Gastroesophageal sphincter (tissue), 4 donors: ENCODE measurements at regions not wholly inside any gene's neighbourhood (a gene's known extent, or its start where the extent isn't known, plus 50 kb on each side); places are given as distances from the start of the nearest gene placed in this dataset.

Experiments
- ATAC-seq: fragments of 150-250 bp; one replicate; pipeline ENCODE4 v1.9.1; 2016; ENCODE audit warnings: mild to moderate bottlenecking, moderate library complexity
- H3K27ac ChIP-seq, 4 donors: fragments of 200-600 bp; sonication (generic) in 3 of 4; 1 replicate in 3 of 4; 2 replicates in 1 of 4; pipeline ENCODE4 v1.5.1; 2016 to 2019
- H3K27me3 ChIP-seq: fragments of 200-600 bp; sonication (generic); one replicate; pipeline ENCODE4 v1.5.1; 2019
- H3K36me3 ChIP-seq, 2 donors: fragments of 200-600 bp; sonication (generic); one replicate each; pipeline ENCODE4 v1.5.1; 2019; ENCODE audit warnings: control low read depth in 1 of 2
- H3K4me1 ChIP-seq, 3 donors: fragments of 200-600 bp; sonication (generic); 1 replicate in 2 of 3; 2 replicates in 1 of 3; pipeline ENCODE4 v1.5.1; 2016 to 2019; ENCODE audit warnings: control low read depth in 2 of 3
- H3K4me3 ChIP-seq, 2 donors: fragments of 200-600 bp; sonication (generic); one replicate each; pipeline ENCODE4 v1.5.1; 2019; ENCODE audit warnings: mild to moderate bottlenecking in 1 of 2, moderate library complexity in 1 of 2
- H3K9me3 ChIP-seq, 3 donors: fragments of 200-600 bp; sonication (generic); one replicate each; pipeline ENCODE4 v1.5.1; 2017 to 2019; ENCODE audit warnings: control low read depth in 2 of 3
- CTCF ChIP-seq, 4 experiments: fragments of 200-600 bp in 2 of 4; fragments of 450-650 bp in 2 of 4; sonication (generic) in 1 of 4; IDR thresholded peaks; one replicate each; pipeline ENCODE4 v1.5.1; 2017 to 2019; ENCODE audit warnings: antibody characterized with exemption in 4 of 4, mild to moderate bottlenecking in 2 of 4, moderate library complexity in 2 of 4
- EP300 ChIP-seq: sonication (generic); formaldehyde crosslinking; IDR thresholded peaks from one replicate; pipeline ENCODE4 v1.6.1; 2017; ENCODE audit warnings: antibody characterized with exemption, mild to moderate bottlenecking
- POLR2A ChIP-seq, 2 donors: fragments of 450-650 bp; IDR thresholded peaks; one replicate each; pipeline ENCODE4 v1.6.1; 2017; ENCODE audit warnings: antibody characterized with exemption in 2 of 2, mild to moderate bottlenecking in 2 of 2, moderate library complexity in 1 of 2
- POLR2AphosphoS5 ChIP-seq: sonication (generic); formaldehyde crosslinking; IDR thresholded peaks from one replicate; pipeline ENCODE4 v1.6.1; 2017; ENCODE audit warnings: antibody characterized with exemption
- WGBS, 2 donors: methylation state at CpG; one replicate each; pipeline ENCODE4 v1.1.5; 2018; ENCODE audit warnings: low coverage in 1 of 2; 5-methylcytosine and 5-hydroxymethylcytosine counted together

- H3K27ac ChIP-seq: no peak overlapping the region
- no peak for ATAC-seq
- H3K9me3 ChIP-seq: no peaks in the 10 kb centered on the region
- H3K4me3 ChIP-seq: no peak overlapping the region
- 74 to 84% methylated on average over 10 of the region's 10 CpGs for WGBS, 2 donors
- H3K27me3 ChIP-seq: no peaks in the 10 kb centered on the region
- H3K36me3 ChIP-seq: no peaks in the 10 kb centered on the region
- no peaks in the 10 kb centered on the region for H3K4me1 ChIP-seq
- no peak for TF ChIP-seq POLR2AphosphoS5
- no peak for TF ChIP-seq POLR2A (IDR thresholded peaks at IDR 0.05)
- TF ChIP-seq CTCF (IDR thresholded peaks at IDR 0.05): no peak
- no peak for TF ChIP-seq EP300
Measured at GRCh38 chr12:24551163-24551786, 397.6 kb downstream of the BCAT1 start.

- H3K36me3 ChIP-seq: no peaks in the 10 kb centered on the region
- H3K27ac ChIP-seq: no peak overlapping the region
- 80 to 94% methylated on average over 1 of the region's 1 CpG for whole genome bisulfite sequencing, 2 donors
- H3K4me1 ChIP-seq: no peaks in the 10 kb centered on the region
- H3K4me3 ChIP-seq: no peak overlapping the region
- no peaks in the 10 kb centered on the region for H3K27me3 ChIP-seq
- no peak for ATAC-seq
- TF ChIP-seq CTCF (IDR thresholded peaks at IDR 0.05): no peak
- TF ChIP-seq POLR2AphosphoS5: no peak
- TF ChIP-seq POLR2A (IDR thresholded peaks at IDR 0.05): no peak
- no peak for TF ChIP-seq EP300
- no peaks in the 10 kb centered on the region for H3K9me3 ChIP-seq
Measured at GRCh38 chr12:24550609-24551008, 398.3 kb downstream of the BCAT1 start.

GRCh38 chr12:24546661-24547060 is 402.2 kb downstream of the BCAT1 start:
- 90 to 100% methylated on average over 2 of the region's 2 CpGs for WGBS, 2 donors
- no peaks in the 10 kb centered on the region for H3K36me3 ChIP-seq
- H3K27ac ChIP-seq: no peak overlapping the region
- ATAC-seq: no peak
- no peaks in the 10 kb centered on the region for H3K9me3 ChIP-seq
- peak; percentile 20 for TF ChIP-seq POLR2AphosphoS5
- TF ChIP-seq CTCF (IDR thresholded peaks at IDR 0.05): no peak
- H3K4me3 ChIP-seq: no peak overlapping the region
- no peaks in the 10 kb centered on the region for H3K27me3 ChIP-seq
- no peaks in the 10 kb centered on the region for H3K4me1 ChIP-seq

GRCh38 chr12:24546084-24546483 is 402.8 kb downstream of the BCAT1 start:
- H3K4me3 ChIP-seq: no peak overlapping the region
- H3K4me1 ChIP-seq: no peaks in the 10 kb centered on the region
- no peaks in the 10 kb centered on the region for H3K36me3 ChIP-seq
- 92 to 100% methylated on average over 1 to 2 of the region's 2 CpGs for WGBS, 2 donors
- ATAC-seq: no peak
- no peak overlapping the region for H3K27ac ChIP-seq
- no peak for TF ChIP-seq POLR2A (IDR thresholded peaks at IDR 0.05)
- no peak for TF ChIP-seq POLR2AphosphoS5
- TF ChIP-seq CTCF (IDR thresholded peaks at IDR 0.05): no peak
- TF ChIP-seq EP300: no peak
- no peaks in the 10 kb centered on the region for H3K9me3 ChIP-seq
- no peaks in the 10 kb centered on the region for H3K27me3 ChIP-seq

- H3K9me3 ChIP-seq: no peaks in the 10 kb centered on the region
- H3K4me1 ChIP-seq: no peaks in the 10 kb centered on the region
- no peak overlapping the region for H3K4me3 ChIP-seq
- H3K36me3 ChIP-seq: no peaks in the 10 kb centered on the region
- ATAC-seq: no peak
- H3K27ac ChIP-seq: no peak overlapping the region
- no peaks in the 10 kb centered on the region for H3K27me3 ChIP-seq
- TF ChIP-seq POLR2AphosphoS5 (no peak), EP300 (no peak), POLR2A (IDR thresholded peaks at IDR 0.05) (no peak), CTCF (IDR thresholded peaks at IDR 0.05) (no peak)
Measured at GRCh38 chr12:24544368-24544767, 404.5 kb downstream of the BCAT1 start.
